Stomach (tissue), 8 donors: ENCODE measurements at regions not wholly inside any gene's neighbourhood (a gene's known extent, or its start where the extent isn't known, plus 50 kb on each side); places are given as distances from the start of the nearest gene placed in this dataset.

Experiments used
- DNase-seq, 2 donors: peaks; one replicate each; pipeline versions ENCODE4 v3.0.0 to v3.0.0-alpha.2; 2013 to 2019
- H3K27ac ChIP-seq, 5 donors: fragments of 200-600 bp in 4 of 5; sonication (generic) in 4 of 5; one replicate each; pipeline ENCODE4 v1.5.1; 2013 to 2019; ENCODE audit warnings: mild to moderate bottlenecking in 1 of 5, moderate library complexity in 1 of 5
- H3K27me3 ChIP-seq, 3 donors: fragments of 200-600 bp; sonication (generic); one replicate each; pipeline ENCODE4 v1.5.1; 2017 to 2019; ENCODE audit warnings: mixed run types in 1 of 3
- H3K36me3 ChIP-seq, 4 donors: fragments of 200-600 bp; sonication (generic); 1 replicate in 3 of 4; 2 replicates in 1 of 4; pipeline ENCODE4 v1.5.1; 2016 to 2019
- H3K4me1 ChIP-seq, 4 donors: fragments of 200-600 bp; sonication (generic); one replicate each; pipeline ENCODE4 v1.5.1; 2016 to 2019
- H3K4me3 ChIP-seq, 4 donors: fragments of 200-600 bp; sonication (generic) in 3 of 4; one replicate each; pipeline ENCODE4 v1.5.1; 2016 to 2019; ENCODE audit warnings: mild to moderate bottlenecking in 1 of 4
- H3K9me3 ChIP-seq, 4 donors: fragments of 200-600 bp; sonication (generic); one replicate each; pipeline ENCODE4 v1.5.1; 2016 to 2019
- EP300 ChIP-seq: sonication (generic); formaldehyde crosslinking; IDR thresholded peaks from one replicate; pipeline ENCODE4 v1.6.1; 2017; ENCODE audit warnings: antibody characterized with exemption
- POLR2A ChIP-seq, 4 donors: fragments of 450-650 bp; IDR thresholded peaks; one replicate each; pipeline ENCODE4 v1.6.1; 2016; ENCODE audit warnings: antibody characterized with exemption in 4 of 4, control low read depth in 2 of 4, mild to moderate bottlenecking in 1 of 4, moderate library complexity in 1 of 4
- POLR2AphosphoS5 ChIP-seq, 3 donors: sonication (generic); formaldehyde crosslinking; IDR thresholded peaks; one replicate each; pipeline ENCODE4 v1.6.1; 2016; ENCODE audit warnings: antibody characterized with exemption in 3 of 3
- WGBS, 5 donors: extraction: QIAGEN DNeasy Blood & Tissue Kit in 3 of 5; methylation state at CpG; one replicate each; pipeline versions ENCODE4 v1.1.5 to v1.1.7; 2013 to 2018; 5-methylcytosine and 5-hydroxymethylcytosine counted together
- intact Hi-C: fragments of 100-400 bp; cut with DNase I; formaldehyde crosslinking; loops from one replicate; pipeline ENCODE4 v1.15.1; 2023; ENCODE audit warnings: low total_unique reads
- TF ChIP-seq, protein P1 (sequence below), 7 experiments: fragments of 450-650 bp in 4 of 7; fragments of 200-600 bp in 3 of 7; sonication (generic) in 3 of 7; IDR thresholded peaks; one replicate each; pipeline ENCODE4 v1.5.1; 2016 to 2019; ENCODE audit warnings: antibody characterized with exemption in 7 of 7, control low read depth in 2 of 7, mild to moderate bottlenecking in 1 of 7
- donor health status: healthy with polysubstance abuse.
- donor health status: Bipolar disorder and iron deficiency.
- donor health status: healthy.

GRCh38 chr20:20941468-20941889 is 164.7 kb downstream of the LINC00237 start:
- no peak for TF ChIP-seq POLR2A (IDR thresholded peaks at IDR 0.05)
- no peak for TF ChIP-seq EP300
- TF ChIP-seq, protein P1, sequence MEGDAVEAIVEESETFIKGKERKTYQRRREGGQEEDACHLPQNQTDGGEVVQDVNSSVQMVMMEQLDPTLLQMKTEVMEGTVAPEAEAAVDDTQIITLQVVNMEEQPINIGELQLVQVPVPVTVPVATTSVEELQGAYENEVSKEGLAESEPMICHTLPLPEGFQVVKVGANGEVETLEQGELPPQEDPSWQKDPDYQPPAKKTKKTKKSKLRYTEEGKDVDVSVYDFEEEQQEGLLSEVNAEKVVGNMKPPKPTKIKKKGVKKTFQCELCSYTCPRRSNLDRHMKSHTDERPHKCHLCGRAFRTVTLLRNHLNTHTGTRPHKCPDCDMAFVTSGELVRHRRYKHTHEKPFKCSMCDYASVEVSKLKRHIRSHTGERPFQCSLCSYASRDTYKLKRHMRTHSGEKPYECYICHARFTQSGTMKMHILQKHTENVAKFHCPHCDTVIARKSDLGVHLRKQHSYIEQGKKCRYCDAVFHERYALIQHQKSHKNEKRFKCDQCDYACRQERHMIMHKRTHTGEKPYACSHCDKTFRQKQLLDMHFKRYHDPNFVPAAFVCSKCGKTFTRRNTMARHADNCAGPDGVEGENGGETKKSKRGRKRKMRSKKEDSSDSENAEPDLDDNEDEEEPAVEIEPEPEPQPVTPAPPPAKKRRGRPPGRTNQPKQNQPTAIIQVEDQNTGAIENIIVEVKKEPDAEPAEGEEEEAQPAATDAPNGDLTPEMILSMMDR (IDR thresholded peaks at IDR 0.05), result no peak
- TF ChIP-seq POLR2AphosphoS5 (IDR thresholded peaks at IDR 0.05), result no peak
- no peak overlapping the region for H3K4me3 ChIP-seq
- no peaks in the 10 kb centered on the region for H3K36me3 ChIP-seq
- intact Hi-C loops, result no loop called here
- 22 to 58% (median 35%) methylated on average over 2 of the region's 2 CpGs for WGBS, 5 donors
- no peak for DNase-seq
- H3K27me3 ChIP-seq, result peaks cover 0 to 3% (median 0%) of the 10 kb centered on the region in 3 donors
- peaks cover 0 to 16% (median 12%) of the 10 kb centered on the region in 4 donors for H3K9me3 ChIP-seq
- H3K27ac ChIP-seq, result no peak overlapping the region
- H3K4me1 ChIP-seq, result no peaks in the 10 kb centered on the region

DNA sequence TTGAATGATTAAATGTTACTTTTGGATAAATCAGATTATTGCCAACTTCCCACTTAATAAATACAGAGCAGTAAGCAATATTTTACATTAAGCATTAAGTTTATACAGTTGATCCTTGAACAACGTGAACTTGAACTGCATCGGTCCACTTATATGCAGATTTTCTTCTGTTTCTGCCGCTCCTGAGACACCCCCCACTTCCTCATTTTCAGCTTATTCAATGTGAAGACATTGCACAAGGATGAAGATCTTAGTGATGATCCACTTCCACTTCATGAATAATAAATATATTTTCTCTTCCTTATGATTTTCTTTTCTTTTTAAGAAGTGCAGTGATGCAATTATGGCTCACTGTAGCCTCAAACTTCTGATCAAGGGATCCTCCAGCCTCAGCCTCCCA is 167.2 kb downstream of the LINC00237 start:
- Histone ChIP-seq H3K4me1 (no peaks in the 10 kb centered on the region), H3K27me3 (peaks cover 0 to 3% (median 0%) of the 10 kb centered on the region in 3 donors), H3K9me3 (no peaks in the 10 kb centered on the region), H3K36me3 (no peaks in the 10 kb centered on the region), H3K27ac (no peak overlapping the region), H3K4me3 (no peak overlapping the region)
- no peak for DNase-seq
- WGBS, 5 donors, result 62 to 83% (median 67%) methylated on average over 3 of the region's 3 CpGs
- intact Hi-C loops, result no loop called here
- TF ChIP-seq, protein P1 (IDR thresholded peaks at IDR 0.05), result no peak
- TF ChIP-seq POLR2AphosphoS5 (IDR thresholded peaks at IDR 0.05) (no peak), EP300 (no peak), POLR2A (IDR thresholded peaks at IDR 0.05) (no peak)

DNA sequence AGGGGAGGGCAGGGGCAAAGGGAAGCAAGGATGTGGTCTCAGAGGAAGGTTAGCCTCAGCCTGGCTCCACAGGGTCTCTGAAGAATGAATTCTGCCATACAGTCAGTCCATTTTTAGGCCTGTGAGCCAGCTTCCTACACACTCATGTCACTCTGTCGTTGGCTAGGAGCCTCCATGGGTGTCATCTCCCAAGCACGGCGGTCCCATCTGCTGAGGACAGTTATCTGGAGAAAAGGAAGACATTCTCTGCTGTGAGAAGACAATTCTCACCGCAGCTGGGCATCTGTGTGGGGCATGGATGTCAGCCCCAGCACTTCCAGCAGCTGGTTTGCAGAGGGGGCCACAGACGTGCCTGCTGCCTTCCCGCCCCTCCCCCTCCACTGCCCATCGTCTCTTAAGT is 167.6 kb downstream of the LINC00237 start:
- whole genome bisulfite sequencing, 5 donors, result 58 to 73% (median 65%) methylated on average over 5 to 7 of the region's 7 CpGs
- no peak for DNase-seq

GRCh38 chr20:20938131-20938530 is 168.0 kb downstream of the LINC00237 start:
- WGBS, 5 donors, result 93 to 95% (median 94%) methylated on average over 7 of the region's 7 CpGs
- no peaks in the 10 kb centered on the region for H3K9me3 ChIP-seq
- TF ChIP-seq EP300 (no peak), POLR2A (IDR thresholded peaks at IDR 0.05) (no peak), POLR2AphosphoS5 (IDR thresholded peaks at IDR 0.05) (no peak)
- TF ChIP-seq, protein P1 (IDR thresholded peaks at IDR 0.05), result no peak
- intact Hi-C loops, result no loop called here
- H3K27ac ChIP-seq, result no peak overlapping the region
- no peaks in the 10 kb centered on the region for H3K4me1 ChIP-seq
- H3K27me3 ChIP-seq, result peaks cover 0 to 7% (median 0%) of the 10 kb centered on the region in 3 donors
- no peaks in the 10 kb centered on the region for H3K36me3 ChIP-seq
- no peak overlapping the region for H3K4me3 ChIP-seq
- DNase-seq, result no peak

More for the DNA sequence above, 167.6 kb downstream of the LINC00237 start:
- intact Hi-C loops, result no loop called here
- Histone ChIP-seq H3K4me3 (no peak overlapping the region), H3K27me3 (peaks cover 0 to 5% (median 0%) of the 10 kb centered on the region in 3 donors), H3K9me3 (no peaks in the 10 kb centered on the region), H3K36me3 (no peaks in the 10 kb centered on the region), H3K4me1 (no peaks in the 10 kb centered on the region), H3K27ac (no peak overlapping the region)
- TF ChIP-seq, protein P1 (IDR thresholded peaks at IDR 0.05), result no peak
- TF ChIP-seq EP300 (no peak), POLR2AphosphoS5 (IDR thresholded peaks at IDR 0.05) (no peak), POLR2A (IDR thresholded peaks at IDR 0.05) (no peak)
